ENCODE measurements at regions not wholly inside any gene's neighbourhood (a gene's known extent, or its start where the extent isn't known, plus 50 kb on each side); places are given as distances from the start of the nearest gene placed in this dataset.

DNA sequence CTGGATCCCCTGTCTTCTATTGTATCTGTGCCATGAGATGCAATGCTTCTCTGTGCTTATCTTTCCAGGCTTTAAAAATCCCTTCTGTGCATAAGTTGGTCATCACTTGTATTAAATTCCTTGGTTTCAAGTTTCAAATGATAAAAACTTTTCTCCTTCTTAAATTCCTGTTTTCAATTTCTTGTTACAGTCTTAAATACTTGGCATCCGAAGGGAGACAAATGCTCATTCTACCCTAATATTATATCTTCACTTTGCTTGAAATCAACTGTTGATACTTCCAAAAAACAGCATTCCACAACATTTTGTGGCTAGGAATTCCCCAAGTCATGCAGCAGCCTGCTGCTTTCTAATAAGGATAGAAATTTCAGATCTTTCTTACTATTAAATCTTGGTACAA, 413.2 kb upstream of the ACTBL2 start:
- TF ChIP-seq, protein P1, sequence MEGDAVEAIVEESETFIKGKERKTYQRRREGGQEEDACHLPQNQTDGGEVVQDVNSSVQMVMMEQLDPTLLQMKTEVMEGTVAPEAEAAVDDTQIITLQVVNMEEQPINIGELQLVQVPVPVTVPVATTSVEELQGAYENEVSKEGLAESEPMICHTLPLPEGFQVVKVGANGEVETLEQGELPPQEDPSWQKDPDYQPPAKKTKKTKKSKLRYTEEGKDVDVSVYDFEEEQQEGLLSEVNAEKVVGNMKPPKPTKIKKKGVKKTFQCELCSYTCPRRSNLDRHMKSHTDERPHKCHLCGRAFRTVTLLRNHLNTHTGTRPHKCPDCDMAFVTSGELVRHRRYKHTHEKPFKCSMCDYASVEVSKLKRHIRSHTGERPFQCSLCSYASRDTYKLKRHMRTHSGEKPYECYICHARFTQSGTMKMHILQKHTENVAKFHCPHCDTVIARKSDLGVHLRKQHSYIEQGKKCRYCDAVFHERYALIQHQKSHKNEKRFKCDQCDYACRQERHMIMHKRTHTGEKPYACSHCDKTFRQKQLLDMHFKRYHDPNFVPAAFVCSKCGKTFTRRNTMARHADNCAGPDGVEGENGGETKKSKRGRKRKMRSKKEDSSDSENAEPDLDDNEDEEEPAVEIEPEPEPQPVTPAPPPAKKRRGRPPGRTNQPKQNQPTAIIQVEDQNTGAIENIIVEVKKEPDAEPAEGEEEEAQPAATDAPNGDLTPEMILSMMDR (IDR thresholded peaks at IDR 0.05; ENCODE audit: borderline replicate concordance, extremely low read depth, low read length, poor library complexity, severe bottlenecking): no peak
- no peak for TF ChIP-seq EZH2 (IDR thresholded peaks at IDR 0.05; ENCODE audit: borderline replicate concordance, low read depth, low read length, severe bottlenecking)
